ENCODE measurements at regions not wholly inside any gene's neighbourhood (a gene's known extent, or its start where the extent isn't known, plus 50 kb on each side); places are given as distances from the start of the nearest gene placed in this dataset.

GRCh38 chr2:605674-606608 lies 71.3 kb downstream of the TMEM18 start:
- no peak for TF ChIP-seq ASH2L (IDR thresholded peaks at IDR 0.05; ENCODE audit: borderline replicate concordance, low read depth)
- no peak for TF ChIP-seq CTCF (IDR thresholded peaks at IDR 0.05 in 2 of 3, conservative IDR thresholded peaks at IDR 0.05 in 1 of 3; ENCODE audit: control insufficient read depth in 2 of 3, extremely low read depth in 1 of 3, insufficient read depth in 1 of 3, low read depth in 3 of 3, low read length in 3 of 3)
- no peak for TF ChIP-seq JUND (IDR thresholded peaks at IDR 0.05; ENCODE audit: low read depth, low read length)
- TF ChIP-seq, protein P1, sequence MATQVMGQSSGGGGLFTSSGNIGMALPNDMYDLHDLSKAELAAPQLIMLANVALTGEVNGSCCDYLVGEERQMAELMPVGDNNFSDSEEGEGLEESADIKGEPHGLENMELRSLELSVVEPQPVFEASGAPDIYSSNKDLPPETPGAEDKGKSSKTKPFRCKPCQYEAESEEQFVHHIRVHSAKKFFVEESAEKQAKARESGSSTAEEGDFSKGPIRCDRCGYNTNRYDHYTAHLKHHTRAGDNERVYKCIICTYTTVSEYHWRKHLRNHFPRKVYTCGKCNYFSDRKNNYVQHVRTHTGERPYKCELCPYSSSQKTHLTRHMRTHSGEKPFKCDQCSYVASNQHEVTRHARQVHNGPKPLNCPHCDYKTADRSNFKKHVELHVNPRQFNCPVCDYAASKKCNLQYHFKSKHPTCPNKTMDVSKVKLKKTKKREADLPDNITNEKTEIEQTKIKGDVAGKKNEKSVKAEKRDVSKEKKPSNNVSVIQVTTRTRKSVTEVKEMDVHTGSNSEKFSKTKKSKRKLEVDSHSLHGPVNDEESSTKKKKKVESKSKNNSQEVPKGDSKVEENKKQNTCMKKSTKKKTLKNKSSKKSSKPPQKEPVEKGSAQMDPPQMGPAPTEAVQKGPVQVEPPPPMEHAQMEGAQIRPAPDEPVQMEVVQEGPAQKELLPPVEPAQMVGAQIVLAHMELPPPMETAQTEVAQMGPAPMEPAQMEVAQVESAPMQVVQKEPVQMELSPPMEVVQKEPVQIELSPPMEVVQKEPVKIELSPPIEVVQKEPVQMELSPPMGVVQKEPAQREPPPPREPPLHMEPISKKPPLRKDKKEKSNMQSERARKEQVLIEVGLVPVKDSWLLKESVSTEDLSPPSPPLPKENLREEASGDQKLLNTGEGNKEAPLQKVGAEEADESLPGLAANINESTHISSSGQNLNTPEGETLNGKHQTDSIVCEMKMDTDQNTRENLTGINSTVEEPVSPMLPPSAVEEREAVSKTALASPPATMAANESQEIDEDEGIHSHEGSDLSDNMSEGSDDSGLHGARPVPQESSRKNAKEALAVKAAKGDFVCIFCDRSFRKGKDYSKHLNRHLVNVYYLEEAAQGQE (IDR thresholded peaks at IDR 0.05; ENCODE audit: low read depth, low read length) = no peak
- TF ChIP-seq POLR2A (IDR thresholded peaks at IDR 0.05; ENCODE audit: low read depth, low read length) = no peak
- no peak for TF ChIP-seq TAF1 (IDR thresholded peaks at IDR 0.05; ENCODE audit: borderline replicate concordance, low read depth, low read length)
- no peak for TF ChIP-seq CEBPB (IDR thresholded peaks at IDR 0.05; ENCODE audit: borderline replicate concordance in 1 of 2, low read depth in 2 of 2, low read length in 2 of 2)
- TF ChIP-seq MAX (IDR thresholded peaks at IDR 0.05; ENCODE audit: low read depth, low read length) = no peak
- no peak for TF ChIP-seq YY1 (IDR thresholded peaks at IDR 0.05; ENCODE audit: low read depth, low read length)
- no peak for TF ChIP-seq RAD21 (IDR thresholded peaks at IDR 0.05; ENCODE audit: insufficient read depth, low read depth, low read length)
- TF ChIP-seq BCL11A (IDR thresholded peaks at IDR 0.05; ENCODE audit: low read depth, low read length) = no peak
- TF ChIP-seq USF2 (IDR thresholded peaks at IDR 0.05; ENCODE audit: borderline replicate concordance, low read depth, low read length) = no peak
- no peak for TF ChIP-seq SUPT20H (IDR thresholded peaks at IDR 0.05; ENCODE audit: borderline replicate concordance, control insufficient read depth, low read depth, low read length)

Data from GM12878 (cell line).